ENCODE measurements at regions not wholly inside any gene's neighbourhood (a gene's known extent, or its start where the extent isn't known, plus 50 kb on each side); places are given as distances from the start of the nearest gene placed in this dataset.
"Not testable (repeated sequence)": the region's sequence is repeated elsewhere in the genome, so short reads cannot be mapped to it uniquely, and the experiment has no call there.

DNA sequence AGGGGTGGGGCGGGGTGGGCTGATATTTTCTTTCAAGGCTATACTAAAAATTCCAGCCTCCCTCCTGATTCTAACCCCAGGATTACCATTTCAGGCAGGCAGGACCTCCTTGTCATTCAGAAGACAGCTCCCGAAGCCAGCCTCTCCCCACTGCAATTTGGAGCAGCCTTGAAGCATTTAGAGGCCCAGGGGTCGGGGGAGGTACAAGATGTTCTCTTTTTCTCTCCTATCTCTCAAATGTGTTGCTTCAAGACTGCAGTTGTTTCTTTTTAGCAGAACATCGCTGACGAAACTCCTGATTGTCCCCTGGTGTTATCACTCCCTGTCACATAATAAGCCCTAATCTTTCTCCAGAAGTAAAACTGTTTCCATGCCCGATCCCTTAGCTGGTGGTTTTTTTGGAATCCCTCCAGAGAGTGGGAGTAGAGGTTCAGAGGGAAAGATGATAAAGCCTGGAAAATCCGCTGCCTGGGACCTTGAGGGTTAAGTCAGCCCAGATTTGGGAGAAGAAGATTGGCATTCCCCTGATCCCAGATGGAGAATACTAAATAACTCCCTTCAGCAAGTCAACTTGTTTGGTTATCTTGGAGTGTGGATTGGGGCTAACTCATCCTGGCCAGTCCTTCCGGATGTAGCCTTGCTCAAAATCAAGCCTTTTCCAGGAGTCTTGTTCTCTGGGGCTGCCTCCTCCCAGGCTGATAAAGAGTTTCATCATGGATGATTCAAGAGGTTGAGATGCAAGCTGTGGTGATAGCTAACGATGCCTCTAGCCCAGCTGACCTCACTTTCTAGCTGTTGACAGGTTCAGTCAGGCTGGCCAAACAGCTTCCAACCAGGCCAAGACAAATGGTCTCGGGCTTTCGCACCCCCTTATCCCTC, 71.3 kb downstream of the SOX9 start:
- DNase-seq (ENCODE audit: low read depth, low spot score) = peak; percentile 23
- TF ChIP-seq CTCF (IDR thresholded peaks at IDR 0.05; ENCODE audit: insufficient read depth, low read length, missing control alignments) = no peak
- POLR2A ChIA-PET = no interaction called here
- CTCF ChIA-PET = no interaction called here
- H3K4me3 ChIP-seq (ENCODE audit: low read depth, low read length) = no peak overlapping the region

DNA sequence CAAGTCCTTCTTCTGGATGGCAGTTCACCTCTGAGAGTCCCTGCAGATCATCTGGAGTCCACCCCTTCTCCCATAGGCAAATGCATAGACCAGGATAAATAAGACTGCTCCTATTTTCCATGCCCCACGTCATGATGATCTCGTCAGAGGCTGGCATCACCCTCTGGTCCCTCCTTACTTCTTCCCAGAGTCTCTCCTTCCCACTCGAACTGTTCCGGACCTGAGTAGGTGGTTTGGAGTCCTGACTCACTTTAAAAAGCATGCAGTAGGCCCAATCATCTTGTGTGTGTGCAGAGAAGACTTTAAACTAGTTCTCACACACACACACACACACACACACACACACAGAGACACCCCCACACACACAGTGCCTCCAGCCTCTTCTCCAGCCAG, 72.0 kb downstream of the SOX9 start:
- CTCF ChIA-PET = no interaction called here
- POLR2A ChIA-PET = no interaction called here
- DNase-seq (ENCODE audit: low read depth, low spot score) = no peak
- TF ChIP-seq CTCF (IDR thresholded peaks at IDR 0.05; ENCODE audit: insufficient read depth, low read length, missing control alignments) = no peak
- H3K4me3 ChIP-seq (ENCODE audit: low read depth, low read length) = no peak overlapping the region

DNA sequence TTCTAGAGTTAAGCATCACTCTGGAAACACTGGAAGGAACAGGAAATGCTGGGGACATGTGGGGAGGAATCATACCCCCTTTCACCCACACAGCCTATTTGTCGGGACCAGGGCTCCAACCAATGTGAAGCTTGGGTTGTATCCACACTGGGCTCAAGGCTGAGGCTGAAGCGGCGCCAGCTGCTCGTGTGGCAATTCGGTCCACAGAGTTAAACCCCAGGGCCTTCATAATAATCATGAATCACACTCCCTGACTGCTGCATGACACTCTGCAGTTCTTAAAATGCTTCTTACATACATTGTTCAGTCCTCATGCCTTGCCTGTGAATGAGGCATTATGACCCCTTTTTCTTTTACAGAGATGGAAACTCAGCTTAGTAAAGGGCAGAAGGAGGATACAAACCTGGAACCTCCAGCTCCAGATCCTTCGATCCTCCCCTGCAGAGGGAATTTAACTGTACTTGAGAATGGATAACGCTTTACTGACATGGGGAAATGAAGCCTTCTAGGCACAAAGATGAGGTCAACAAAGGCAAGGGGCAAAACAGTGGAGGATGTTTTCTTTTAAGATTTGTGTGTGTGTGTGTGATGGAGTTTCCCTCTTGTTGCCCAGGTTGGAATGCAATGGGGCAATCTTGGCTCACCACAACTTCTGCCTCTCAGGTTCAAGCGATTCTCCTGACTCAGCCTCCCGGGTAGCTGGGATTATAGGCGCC, 72.7 kb downstream of the SOX9 start:
- ChIA-PET POLR2A (no interaction called here), CTCF (no interaction called here)
- no peak for TF ChIP-seq CTCF (IDR thresholded peaks at IDR 0.05; ENCODE audit: insufficient read depth, low read length, missing control alignments)
- DNase-seq (ENCODE audit: low read depth, low spot score) = no peak
- no peak overlapping the region for H3K4me3 ChIP-seq (ENCODE audit: low read depth, low read length)

GRCh38 chr17:72194107-72194440, 73.3 kb downstream of the SOX9 start:
- DNase-seq (ENCODE audit: low read depth, low spot score); CTCF ChIA-PET; POLR2A ChIA-PET; H3K4me3 ChIP-seq (ENCODE audit: low read depth, low read length): not testable (repeated sequence)

DNA sequence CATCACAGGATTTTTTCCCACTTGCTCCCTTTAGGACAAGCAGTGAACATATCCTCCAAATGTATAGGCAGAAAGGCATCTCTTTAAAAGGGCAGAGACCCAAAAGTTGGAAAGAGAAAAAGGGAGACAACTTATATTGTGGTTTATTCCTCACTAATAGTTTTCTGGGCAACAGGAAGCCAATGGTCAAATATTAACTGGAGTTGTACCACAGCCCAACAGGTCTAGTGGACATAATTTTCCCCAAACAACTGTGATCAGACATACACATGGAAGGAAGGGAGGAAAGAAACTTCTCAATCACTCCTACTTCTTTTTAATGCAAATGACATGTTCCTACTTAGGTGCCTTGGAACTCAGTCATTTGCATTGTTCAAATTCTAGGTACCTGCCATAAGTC, 78.4 kb downstream of the SOX9 start:
- DNase-seq (ENCODE audit: low read depth, low spot score) = no peak
- CTCF ChIA-PET = no interaction called here
- no peak for TF ChIP-seq CTCF (IDR thresholded peaks at IDR 0.05; ENCODE audit: insufficient read depth, low read length, missing control alignments)
- POLR2A ChIA-PET = no interaction called here
- no peak overlapping the region for H3K4me3 ChIP-seq (ENCODE audit: low read depth, low read length)

GRCh38 chr17:72204742-72205141, 83.9 kb downstream of the SOX9 start:
- ChIA-PET CTCF (no interaction called here), POLR2A (no interaction called here)
- no peak for DNase-seq (ENCODE audit: low read depth, low spot score)
- no peak for TF ChIP-seq CTCF (IDR thresholded peaks at IDR 0.05; ENCODE audit: insufficient read depth, low read length, missing control alignments)
- no peak overlapping the region for H3K4me3 ChIP-seq (ENCODE audit: low read depth, low read length)

- no peak overlapping the region for H3K4me3 ChIP-seq (ENCODE audit: low read depth, low read length)
- TF ChIP-seq CTCF (IDR thresholded peaks at IDR 0.05; ENCODE audit: insufficient read depth, low read length, missing control alignments) = no peak
- ChIA-PET POLR2A (no interaction called here), CTCF (no interaction called here)
- no peak for DNase-seq (ENCODE audit: low read depth, low spot score)
These were observed 84.5 kb downstream of the SOX9 start for GRCh38 chr17:72205357-72205756.
